OCI-LY1 (cell line): ENCODE measurements at regions not wholly inside any gene's neighbourhood (a gene's known extent, or its start where the extent isn't known, plus 50 kb on each side); places are given as distances from the start of the nearest gene placed in this dataset.

Experiments used
- CTCF ChIP-seq: fragments of 200-600 bp; sonication (generic), shearing (Covaris generic); IDR thresholded peaks from 2 replicates; pipeline ENCODE4 v1.5.1; 2017; ENCODE audit warnings: mild to moderate bottlenecking, antibody characterized with exemption, low read length, moderate library complexity, mixed read lengths
- EZH2 ChIP-seq: fragments of 200-600 bp; sonication (generic), shearing (Covaris generic); IDR thresholded peaks from 2 replicates; pipeline ENCODE4 v1.8.0; 2017; ENCODE audit warnings: borderline replicate concordance, mixed run types, mild to moderate bottlenecking, antibody characterized with exemption, low read length, moderate library complexity, mixed read lengths

- TF ChIP-seq CTCF (no peak), EZH2 (no peak)
These were observed 263.6 kb downstream of the TBL1XR1 start for GRCh38 chr3:176933704-176934103.
